Activated T-helper 1 cell treated with anti-CD3 and anti-CD28 coated beads, Interleukin-12 subunit alpha, Interleukin-12 subunit beta, Interleukin-2, Interleukin-4 antibody, amounts not matched to agents 30 ng/mL and 10 ng/mL and 1 ng/mL, durations not matched to agents 14 hours and 24 hours and 36 hours (primary cell): ENCODE measurements at regions not wholly inside any gene's neighbourhood (a gene's known extent, or its start where the extent isn't known, plus 50 kb on each side); places are given as distances from the start of the nearest gene placed in this dataset.

Experiments used
- DNase-seq: peaks from one replicate; pipeline ENCODE4 v3.0.0; 2021; ENCODE audit warnings: low spot score
- H3K27ac Mint-ChIP-seq: one replicate; pipeline ENCODE4 v1.8.0; 2021; ENCODE audit warnings: mild to moderate bottlenecking, mixed read lengths
- H3K27me3 Mint-ChIP-seq: one replicate; pipeline ENCODE4 v1.8.0; 2022; ENCODE audit warnings: mild to moderate bottlenecking, moderate library complexity, mixed read lengths; ENCODE audit not compliant: insufficient read depth
- H3K36me3 Mint-ChIP-seq: one replicate; pipeline ENCODE4 v1.8.0; 2021; ENCODE audit warnings: low read depth, mixed read lengths
- H3K4me1 Mint-ChIP-seq: one replicate; pipeline ENCODE4 v1.8.0; 2021; ENCODE audit warnings: low read depth, mixed read lengths
- H3K4me3 Mint-ChIP-seq: one replicate; pipeline ENCODE4 v1.8.0; 2021; ENCODE audit warnings: mild to moderate bottlenecking, moderate library complexity, mixed read lengths
- H3K9me3 Mint-ChIP-seq: one replicate; pipeline ENCODE4 v1.8.0; 2021; ENCODE audit warnings: mixed read lengths
- intact Hi-C: fragments of 100-400 bp; cut with micrococcal nuclease; formaldehyde crosslinking; loops from one replicate; pipeline ENCODE4 v1.15.1; 2024

DNA sequence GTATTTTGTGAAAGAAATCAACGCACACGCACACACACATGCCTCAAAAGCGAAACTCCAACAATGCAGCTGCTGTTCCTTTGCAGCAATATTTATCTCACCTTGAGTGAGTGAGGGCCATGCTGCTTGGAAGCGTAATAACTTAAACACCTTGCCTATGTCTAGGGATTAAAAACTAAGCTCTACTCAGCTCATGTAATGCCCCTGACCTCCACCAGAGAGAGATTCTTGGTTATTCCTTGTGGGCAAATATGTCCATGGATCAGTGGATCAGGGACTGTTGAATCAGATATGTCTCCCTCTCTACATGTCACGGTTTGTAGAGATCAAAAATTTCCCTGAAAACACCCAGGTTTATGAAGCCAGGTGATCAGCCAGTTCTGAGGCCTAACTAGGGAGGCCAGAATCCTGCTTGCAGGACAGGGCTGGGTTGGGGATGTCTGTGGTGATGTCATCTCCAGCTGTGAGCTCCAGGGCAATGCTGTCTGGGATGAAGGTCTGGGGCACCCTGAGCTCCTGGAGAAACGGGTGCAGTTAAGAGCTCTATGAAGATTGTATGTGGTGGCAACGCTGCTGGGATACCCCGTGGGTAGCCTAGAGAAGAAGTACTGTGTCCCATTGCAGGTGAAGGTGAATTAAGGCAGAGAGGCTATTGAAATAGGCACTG, 149.4 kb downstream of the KCNJ12 start:
- H3K27ac Mint-ChIP-seq = no peak overlapping the region
- H3K9me3 Mint-ChIP-seq = no peaks in the 10 kb centered on the region
- H3K4me1 Mint-ChIP-seq = no peaks in the 10 kb centered on the region
- no peak for DNase-seq
- intact Hi-C loops = no loop called here
- H3K27me3 Mint-ChIP-seq = no peaks in the 10 kb centered on the region
- H3K4me3 Mint-ChIP-seq = no peak overlapping the region
- H3K36me3 Mint-ChIP-seq = no peaks in the 10 kb centered on the region

GRCh38 chr17:21528031-21528695, 152.0 kb downstream of the KCNJ12 start:
- Mint-ChIP-seq H3K36me3 (peaks cover 4% of the 10 kb centered on the region), H3K4me3 (no peak overlapping the region), H3K27me3 (peaks cover 3% of the 10 kb centered on the region), H3K27ac (no peak overlapping the region), H3K4me1 (peaks cover 12% of the 10 kb centered on the region), H3K9me3 (no peaks in the 10 kb centered on the region)
- intact Hi-C loops = no loop called here
- DNase-seq = no peak

DNA sequence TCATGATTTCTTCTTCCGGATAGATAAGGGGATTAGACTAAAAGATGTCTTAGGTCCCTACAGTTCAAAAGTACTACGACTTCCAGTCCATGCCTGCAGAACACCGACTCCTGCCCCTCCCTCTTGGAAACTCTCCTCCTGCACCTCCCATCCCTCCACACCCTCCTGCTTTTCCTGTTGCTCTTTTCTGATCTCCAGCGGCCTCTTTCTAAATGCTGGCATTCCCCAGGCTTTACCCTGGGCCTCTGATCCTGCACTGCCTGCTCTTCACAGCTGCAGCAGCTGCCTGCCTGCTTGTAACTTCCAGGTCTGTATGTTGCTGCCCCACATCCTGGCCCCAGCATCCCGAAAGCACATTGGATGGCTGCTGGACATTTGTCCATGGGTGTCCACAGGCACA, 154.2 kb downstream of the KCNJ12 start:
- no peaks in the 10 kb centered on the region for H3K9me3 Mint-ChIP-seq
- no peak overlapping the region for H3K27ac Mint-ChIP-seq
- no peak overlapping the region for H3K4me3 Mint-ChIP-seq
- peaks cover 3% of the 10 kb centered on the region for H3K27me3 Mint-ChIP-seq
- intact Hi-C loops = no loop called here
- peaks cover 18% of the 10 kb centered on the region for H3K4me1 Mint-ChIP-seq
- H3K36me3 Mint-ChIP-seq = peaks cover 10% of the 10 kb centered on the region
- no peak for DNase-seq

DNA sequence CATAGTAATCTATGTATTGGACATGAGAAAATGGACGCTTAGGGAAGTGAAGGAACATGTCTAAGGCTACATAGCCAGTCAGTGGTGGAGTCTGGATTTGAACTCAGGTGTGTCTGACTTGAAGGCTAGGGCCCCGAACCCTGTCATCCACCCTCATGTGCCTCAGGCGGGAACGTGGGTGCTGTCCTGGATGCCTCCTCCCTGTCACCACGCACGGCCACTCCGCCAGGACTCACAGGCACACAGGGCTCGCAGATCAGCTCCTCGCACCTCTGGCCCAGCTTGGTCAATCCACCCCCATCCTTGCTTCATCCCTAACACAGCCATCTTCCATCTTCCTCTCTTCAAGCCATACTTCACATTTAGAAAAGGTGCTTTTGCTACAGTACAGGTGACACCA, 154.7 kb downstream of the KCNJ12 start:
- H3K4me3 Mint-ChIP-seq = no peak overlapping the region
- DNase-seq = no peak
- H3K27ac Mint-ChIP-seq = no peak overlapping the region
- H3K9me3 Mint-ChIP-seq = no peaks in the 10 kb centered on the region
- H3K27me3 Mint-ChIP-seq = peaks cover 3% of the 10 kb centered on the region
- intact Hi-C loops = no loop called here
- H3K4me1 Mint-ChIP-seq = peaks cover 19% of the 10 kb centered on the region
- H3K36me3 Mint-ChIP-seq = peaks cover 12% of the 10 kb centered on the region

GRCh38 chr17:21532763-21533385, 156.7 kb downstream of the KCNJ12 start:
- Mint-ChIP-seq H3K27me3 (peaks cover 3% of the 10 kb centered on the region), H3K27ac (peak overlapping the region; percentile 53), H3K36me3 (peaks cover 24% of the 10 kb centered on the region), H3K9me3 (peaks cover 13% of the 10 kb centered on the region), H3K4me1 (peaks cover 22% of the 10 kb centered on the region), H3K4me3 (no peak overlapping the region)
- intact Hi-C loops = no loop called here
- DNase-seq = peak; percentile 16

DNA sequence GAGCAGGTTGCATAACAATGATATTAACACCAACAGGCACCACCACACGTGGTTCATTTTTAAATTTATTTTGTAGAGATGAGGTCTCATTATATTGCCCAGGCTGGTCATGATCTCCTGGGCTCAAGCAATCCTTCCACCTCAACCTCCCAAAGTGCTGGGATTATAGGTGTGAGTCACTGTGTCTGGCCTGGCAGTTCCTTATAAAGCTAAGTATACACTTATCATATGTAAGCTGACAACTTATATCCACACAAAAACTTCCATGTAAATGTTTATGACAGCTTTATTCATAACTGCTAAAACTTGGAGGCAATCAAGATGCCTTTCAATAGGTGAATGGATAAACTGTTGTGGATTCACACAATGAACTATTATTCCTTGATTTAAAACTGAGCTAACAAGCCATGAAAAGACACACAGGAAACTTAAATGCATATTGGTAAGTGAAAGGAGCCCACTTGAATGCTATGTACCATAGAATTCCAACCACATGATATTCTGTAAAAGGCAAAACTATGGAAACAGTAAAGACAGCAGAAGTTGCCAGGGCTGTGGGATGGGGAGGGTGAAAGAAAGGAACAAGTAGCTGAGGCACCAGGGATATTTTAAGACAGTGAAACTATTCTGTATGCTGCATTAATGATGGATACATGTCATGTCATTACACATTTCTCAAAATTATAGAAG, 156.5 kb upstream of the KCNJ18 start:
- intact Hi-C loops = no loop called here
- peaks cover 33% of the 10 kb centered on the region for H3K4me1 Mint-ChIP-seq
- peaks cover 13% of the 10 kb centered on the region for H3K9me3 Mint-ChIP-seq
- no peak overlapping the region for H3K4me3 Mint-ChIP-seq
- H3K27me3 Mint-ChIP-seq = peaks cover 3% of the 10 kb centered on the region
- H3K27ac Mint-ChIP-seq = no peak overlapping the region
- H3K36me3 Mint-ChIP-seq = peaks cover 24% of the 10 kb centered on the region
- DNase-seq = no peak

GRCh38 chr17:21537302-21537701, 155.0 kb upstream of the KCNJ18 start:
- Mint-ChIP-seq H3K9me3 (peaks cover 13% of the 10 kb centered on the region), H3K4me3 (no peak overlapping the region), H3K4me1 (peaks cover 29% of the 10 kb centered on the region), H3K27me3 (peaks cover 3% of the 10 kb centered on the region), H3K36me3 (peaks cover 24% of the 10 kb centered on the region), H3K27ac (no peak overlapping the region)
- no peak for DNase-seq
- intact Hi-C loops = no loop called here

DNA sequence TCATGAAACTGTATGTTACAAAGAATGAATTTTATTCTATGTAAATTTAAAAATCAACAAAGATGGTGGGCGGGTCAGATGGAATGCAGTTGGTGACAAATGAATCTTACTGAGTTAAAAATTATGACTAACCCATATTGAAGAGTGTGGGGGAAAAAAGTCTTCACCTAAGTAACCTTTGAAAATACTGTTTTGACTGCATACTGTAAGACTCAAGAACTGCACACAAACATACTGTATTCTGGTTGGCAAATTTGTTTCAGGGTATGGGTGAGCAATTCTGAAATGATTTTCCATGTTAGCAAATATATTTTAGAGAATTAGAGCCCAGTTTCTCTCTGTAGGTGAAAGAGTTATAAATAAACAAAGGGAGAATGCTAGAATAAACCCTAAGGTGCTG, 153.7 kb upstream of the KCNJ18 start:
- peaks cover 13% of the 10 kb centered on the region for H3K9me3 Mint-ChIP-seq
- H3K27ac Mint-ChIP-seq = peak overlapping the region; percentile 59
- H3K4me3 Mint-ChIP-seq = no peak overlapping the region
- H3K27me3 Mint-ChIP-seq = no peaks in the 10 kb centered on the region
- DNase-seq = no peak
- peaks cover 16% of the 10 kb centered on the region for H3K4me1 Mint-ChIP-seq
- H3K36me3 Mint-ChIP-seq = peaks cover 22% of the 10 kb centered on the region
- intact Hi-C loops = loop anchor here (1.0 kb wide), 1 partner anchor 13 kb away; no protein-coding TSS in a partner anchor

DNA sequence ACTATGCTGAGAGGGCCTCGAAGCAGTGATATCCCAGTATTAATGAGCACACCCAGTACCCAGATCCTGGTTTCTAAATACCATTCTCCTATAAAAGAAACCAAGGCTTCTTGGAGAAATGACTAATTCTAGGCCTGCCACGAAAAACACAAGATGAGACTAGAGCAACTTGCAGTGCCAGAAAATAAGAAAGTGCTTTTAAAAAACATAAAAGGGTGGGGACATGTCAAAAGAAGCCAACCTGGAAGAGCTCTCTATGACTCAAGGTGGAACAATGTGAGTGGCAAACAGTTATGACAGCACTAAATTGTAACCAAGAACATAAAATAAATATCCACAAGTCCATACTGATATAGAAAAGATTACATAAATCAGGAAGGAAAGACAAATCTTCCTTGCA, 153.2 kb upstream of the KCNJ18 start:
- Mint-ChIP-seq H3K9me3 (peaks cover 13% of the 10 kb centered on the region), H3K36me3 (peaks cover 23% of the 10 kb centered on the region), H3K27ac (no peak overlapping the region), H3K4me3 (no peak overlapping the region), H3K4me1 (peaks cover 15% of the 10 kb centered on the region), H3K27me3 (no peaks in the 10 kb centered on the region)
- no peak for DNase-seq
- intact Hi-C loops = no loop called here

DNA sequence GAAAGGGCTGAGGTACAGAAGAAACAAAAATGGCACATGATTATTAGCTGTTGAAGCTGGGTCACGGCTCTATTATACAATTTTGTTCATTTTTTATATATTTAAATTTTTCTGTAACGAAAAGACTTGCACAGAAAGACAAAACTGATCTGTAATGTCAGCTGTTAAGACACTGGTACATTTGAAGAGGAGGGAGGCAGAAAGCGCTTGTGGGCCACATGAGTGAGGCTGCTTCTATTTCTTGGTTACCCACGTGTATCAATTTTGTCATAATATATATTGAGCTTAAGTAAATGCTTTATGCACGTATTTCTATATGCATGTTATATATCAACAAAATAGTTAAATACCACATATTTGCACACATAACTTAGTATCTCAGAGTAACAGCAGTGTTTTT, 151.8 kb upstream of the KCNJ18 start:
- Mint-ChIP-seq H3K9me3 (peaks cover 13% of the 10 kb centered on the region), H3K4me1 (peaks cover 15% of the 10 kb centered on the region), H3K27ac (no peak overlapping the region), H3K4me3 (no peak overlapping the region), H3K27me3 (no peaks in the 10 kb centered on the region), H3K36me3 (peaks cover 22% of the 10 kb centered on the region)
- intact Hi-C loops = no loop called here
- no peak for DNase-seq

GRCh38 chr17:21542070-21542469, 150.3 kb upstream of the KCNJ18 start:
- H3K36me3 Mint-ChIP-seq = peaks cover 21% of the 10 kb centered on the region
- peaks cover 6% of the 10 kb centered on the region for H3K9me3 Mint-ChIP-seq
- H3K4me1 Mint-ChIP-seq = peaks cover 20% of the 10 kb centered on the region
- no peak overlapping the region for H3K4me3 Mint-ChIP-seq
- intact Hi-C loops = no loop called here
- H3K27me3 Mint-ChIP-seq = no peaks in the 10 kb centered on the region
- no peak for DNase-seq
- H3K27ac Mint-ChIP-seq = no peak overlapping the region

DNA sequence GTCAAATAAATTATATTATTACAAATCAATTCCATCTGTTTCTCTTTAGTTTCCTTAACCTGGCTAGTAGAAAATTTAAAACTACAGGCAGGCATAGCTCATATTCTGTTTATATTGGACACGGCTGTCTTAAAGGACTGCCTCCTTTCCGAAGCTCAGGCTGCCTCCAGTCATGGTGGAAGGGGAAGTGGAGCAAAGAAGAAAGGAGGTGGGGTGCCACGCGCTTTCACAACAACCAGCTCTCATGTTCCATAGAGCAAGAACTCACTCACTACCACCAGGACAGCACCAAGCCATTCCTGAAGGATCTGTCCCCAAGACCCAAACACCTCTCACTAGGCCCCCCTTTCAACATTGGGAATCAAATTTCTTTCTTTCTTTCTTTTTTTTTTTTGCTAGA, 149.3 kb upstream of the KCNJ18 start:
- intact Hi-C loops = no loop called here
- Mint-ChIP-seq H3K4me1 (peaks cover 21% of the 10 kb centered on the region), H3K36me3 (peaks cover 15% of the 10 kb centered on the region), H3K27me3 (no peaks in the 10 kb centered on the region), H3K27ac (no peak overlapping the region), H3K4me3 (no peak overlapping the region), H3K9me3 (no peaks in the 10 kb centered on the region)
- DNase-seq = no peak

- peaks cover 23% of the 10 kb centered on the region for H3K36me3 Mint-ChIP-seq
- no peak overlapping the region for H3K4me3 Mint-ChIP-seq
- no peak overlapping the region for H3K27ac Mint-ChIP-seq
- H3K9me3 Mint-ChIP-seq = no peaks in the 10 kb centered on the region
- DNase-seq = no peak
- H3K27me3 Mint-ChIP-seq = peaks cover 3% of the 10 kb centered on the region
- H3K4me1 Mint-ChIP-seq = peaks cover 31% of the 10 kb centered on the region
- intact Hi-C loops = no loop called here
Observed at GRCh38 chr17:21545064-21545463, 147.3 kb upstream of the KCNJ18 start.
